HUDEP-2 (cell line): ENCODE measurements at regions not wholly inside any gene's neighbourhood (a gene's known extent, or its start where the extent isn't known, plus 50 kb on each side); places are given as distances from the start of the nearest gene placed in this dataset.

Experiments
- DNase-seq, 76 experiments: peaks; one replicate each; lab custom pipeline; 2025; ENCODE audit not compliant: unreplicated experiment in 76 of 76; lab: John Stamatoyannopoulos, UW

GRCh38 chr22:48588151-48588877 lies 1239.4 kb downstream of the BRD1 start:
- DNase-seq = no peak

DNA sequence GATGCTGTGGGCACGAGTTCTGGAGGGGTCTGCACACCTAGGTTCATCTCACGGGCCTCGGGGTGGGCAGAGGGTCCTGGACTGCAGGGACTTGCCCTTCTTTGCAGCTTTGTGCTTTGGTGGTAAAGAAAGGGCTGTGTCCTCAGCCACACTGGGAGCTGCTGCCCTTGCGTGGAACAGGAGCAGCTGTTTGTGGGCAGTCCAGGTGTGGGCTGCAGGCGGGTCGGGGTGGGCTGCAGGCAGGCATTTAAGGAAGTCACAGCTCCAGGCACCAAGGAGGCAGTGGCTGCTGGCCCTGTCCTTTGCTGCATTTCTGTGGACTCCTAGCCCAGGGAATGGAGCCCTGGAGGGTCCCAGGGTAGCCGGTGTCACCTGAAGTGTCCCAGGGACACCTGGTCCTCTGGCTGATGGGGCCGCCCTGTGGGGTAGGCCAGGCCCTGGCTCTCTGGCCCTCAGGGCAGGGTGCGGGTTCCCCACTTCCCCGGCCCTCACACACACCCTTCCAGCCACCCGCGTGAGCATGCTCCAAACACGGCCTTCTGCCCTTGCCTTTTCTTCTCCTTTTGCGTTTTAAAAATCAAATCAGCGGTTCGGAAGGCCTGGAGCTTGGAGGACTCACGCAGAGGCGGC lies 1240.3 kb downstream of the BRD1 start:
- DNase-seq = no peak

GRCh38 chr22:48586799-48587185 lies 1240.9 kb downstream of the BRD1 start:
- no peak for DNase-seq

DNA sequence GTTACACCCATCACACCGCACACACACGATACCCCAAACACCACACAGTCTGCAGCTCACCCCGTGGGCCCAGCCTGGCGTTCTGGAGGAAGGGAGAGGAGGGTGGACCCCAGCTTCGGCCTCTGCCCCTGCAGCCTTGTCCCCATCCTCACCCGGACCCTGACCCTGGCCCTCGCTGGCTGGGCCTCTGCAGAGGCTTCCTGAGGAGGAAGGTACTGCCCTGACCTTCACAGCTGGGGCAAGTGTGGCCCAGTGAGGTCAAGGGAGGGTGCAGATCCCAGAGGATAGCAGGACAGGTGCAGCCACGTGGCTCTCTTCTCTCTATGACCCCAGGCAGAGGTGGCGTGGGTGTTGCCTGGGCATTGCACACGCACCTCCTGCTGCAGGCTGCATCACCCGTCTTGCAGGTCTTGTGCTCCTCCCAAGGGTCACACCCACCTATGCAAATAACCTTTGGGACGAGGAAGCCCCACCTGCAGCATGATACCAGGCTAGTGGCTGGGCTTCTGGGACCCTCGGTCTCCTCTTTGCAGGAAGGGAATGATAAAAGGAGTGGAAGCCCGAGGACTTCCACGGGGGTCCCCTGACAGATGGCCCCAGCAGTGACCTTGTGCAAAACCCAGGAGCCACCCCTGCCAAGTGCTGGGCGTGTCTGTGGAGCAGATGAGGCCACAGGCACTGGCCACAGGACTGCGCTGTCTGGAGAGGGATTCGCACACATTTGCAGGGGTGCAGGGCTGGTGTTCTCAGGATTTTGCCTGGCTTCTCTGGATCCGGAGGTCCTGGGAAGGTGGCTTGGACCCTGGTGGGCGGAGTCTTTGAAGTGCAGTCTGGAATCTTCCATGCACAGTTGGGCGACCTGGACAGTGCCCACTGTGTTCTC lies 1241.5 kb downstream of the BRD1 start:
- no peak for DNase-seq

GRCh38 chr22:48584170-48584569 lies 1243.5 kb downstream of the BRD1 start:
- DNase-seq = no peak

- no peak for DNase-seq
Measured at GRCh38 chr22:48581796-48582469, 1245.7 kb downstream of the BRD1 start.

DNA sequence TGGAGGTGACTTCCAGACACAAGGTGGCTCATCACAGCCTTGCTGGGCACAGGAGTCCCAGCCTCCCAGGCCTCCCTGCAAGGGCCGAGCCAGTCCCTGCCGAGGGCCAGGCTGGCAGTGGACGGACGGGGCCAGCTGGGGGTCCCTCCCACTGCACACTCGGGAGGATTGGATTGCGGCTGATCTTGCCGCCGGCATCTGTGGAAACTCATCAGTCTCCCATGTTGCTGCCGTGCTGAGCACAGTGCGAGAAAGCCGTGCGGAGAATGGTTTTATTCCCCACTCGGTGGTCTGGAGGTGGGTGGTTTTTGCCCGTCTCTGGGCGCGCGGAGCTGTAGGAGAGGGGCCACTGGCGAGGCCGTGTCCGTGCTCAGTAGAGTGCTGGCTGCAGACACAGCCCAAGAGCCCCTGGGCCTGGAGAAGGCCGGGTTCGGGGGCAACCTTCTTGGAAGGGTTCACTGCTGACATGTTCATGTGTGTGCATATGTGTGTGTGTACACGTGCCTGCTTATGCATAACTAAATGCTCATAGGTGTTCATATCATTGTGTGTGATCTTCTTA lies 1246.4 kb downstream of the BRD1 start:
- no peak for DNase-seq

DNA sequence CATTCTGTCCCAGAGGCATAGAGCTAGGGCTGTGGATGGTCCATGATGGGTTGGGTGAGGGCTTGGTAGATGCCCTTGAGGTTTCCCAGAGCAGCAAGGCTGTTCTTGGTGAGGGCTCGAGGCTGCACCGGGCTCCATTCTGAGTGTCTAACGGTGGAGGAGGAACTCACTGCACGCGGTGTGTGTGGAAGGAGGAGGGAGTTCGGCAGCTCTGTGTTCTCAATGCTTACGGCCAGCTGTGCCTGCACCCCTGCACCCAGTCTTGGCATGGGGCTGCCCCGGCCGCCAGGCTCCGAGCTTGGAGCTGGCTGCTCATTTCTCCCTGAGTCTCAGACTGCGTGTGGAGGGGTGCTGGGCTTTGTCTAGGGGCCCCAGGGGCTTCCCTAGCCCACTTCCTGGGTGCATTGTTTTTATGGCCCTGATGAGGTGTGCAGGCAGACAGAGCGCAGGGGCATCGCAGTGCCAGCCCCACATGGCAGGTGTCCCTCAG lies 1247.1 kb downstream of the BRD1 start:
- no peak for DNase-seq

GRCh38 chr22:48579928-48580309 lies 1247.8 kb downstream of the BRD1 start:
- no peak for DNase-seq

GRCh38 chr22:48579043-48579927 lies 1248.4 kb downstream of the BRD1 start:
- no peak for DNase-seq

GRCh38 chr22:48578138-48579042 lies 1249.3 kb downstream of the BRD1 start:
- no peak for DNase-seq

DNA sequence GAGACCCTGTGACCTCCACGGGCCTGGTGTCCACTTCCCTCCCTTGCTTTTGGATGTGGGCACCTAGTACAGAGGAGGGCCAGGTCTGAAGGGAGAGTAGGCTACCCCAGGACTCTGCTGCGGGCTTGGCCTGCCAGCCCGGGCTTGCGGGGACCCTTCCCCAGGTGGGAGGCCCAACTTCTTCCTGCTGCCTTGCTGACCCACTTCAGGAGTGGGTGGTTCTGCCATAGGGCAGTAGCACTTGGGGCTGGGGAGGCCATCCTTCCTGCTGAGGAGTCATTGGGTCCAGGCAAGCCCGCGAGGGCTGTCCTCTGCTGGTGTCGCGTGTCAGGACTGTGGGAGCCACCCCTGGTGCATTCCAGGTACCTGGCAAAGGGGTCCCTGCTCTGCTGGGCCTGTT lies 1250.0 kb downstream of the BRD1 start:
- DNase-seq = no peak

DNA sequence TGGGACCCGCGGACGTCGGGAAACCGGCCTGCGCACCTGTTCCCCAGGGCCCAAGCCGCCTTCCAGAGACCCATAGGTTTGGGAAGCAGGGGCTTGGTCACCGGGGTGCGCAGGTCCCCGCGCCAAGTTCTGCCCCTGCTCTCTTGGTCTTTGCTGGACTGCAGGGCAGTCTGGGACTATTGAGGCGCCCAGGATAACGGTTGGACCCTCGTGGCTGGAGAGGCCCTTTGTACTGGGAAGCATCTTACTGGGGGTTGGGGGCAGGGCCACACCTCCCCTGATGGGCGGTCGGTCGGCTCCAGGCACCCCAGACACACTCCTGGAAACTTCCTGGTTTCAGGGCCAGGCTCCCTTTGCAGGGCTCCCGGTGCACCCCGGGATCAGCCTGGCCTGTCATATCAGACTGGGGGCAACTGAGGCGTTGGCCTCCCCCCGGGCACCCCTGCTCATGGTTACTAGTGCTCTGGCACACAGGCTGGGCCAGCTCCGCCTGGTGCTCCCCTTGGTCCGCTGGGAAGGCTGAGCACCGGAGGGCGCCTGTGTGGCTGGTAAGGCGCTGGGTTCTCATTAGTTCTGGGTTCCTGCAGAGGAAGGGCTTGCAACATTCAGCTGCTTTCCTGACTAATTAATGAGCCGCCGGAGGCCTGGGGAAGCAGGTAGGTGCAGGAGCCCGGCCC lies 1250.5 kb downstream of the BRD1 start:
- DNase-seq = no peak

DNA sequence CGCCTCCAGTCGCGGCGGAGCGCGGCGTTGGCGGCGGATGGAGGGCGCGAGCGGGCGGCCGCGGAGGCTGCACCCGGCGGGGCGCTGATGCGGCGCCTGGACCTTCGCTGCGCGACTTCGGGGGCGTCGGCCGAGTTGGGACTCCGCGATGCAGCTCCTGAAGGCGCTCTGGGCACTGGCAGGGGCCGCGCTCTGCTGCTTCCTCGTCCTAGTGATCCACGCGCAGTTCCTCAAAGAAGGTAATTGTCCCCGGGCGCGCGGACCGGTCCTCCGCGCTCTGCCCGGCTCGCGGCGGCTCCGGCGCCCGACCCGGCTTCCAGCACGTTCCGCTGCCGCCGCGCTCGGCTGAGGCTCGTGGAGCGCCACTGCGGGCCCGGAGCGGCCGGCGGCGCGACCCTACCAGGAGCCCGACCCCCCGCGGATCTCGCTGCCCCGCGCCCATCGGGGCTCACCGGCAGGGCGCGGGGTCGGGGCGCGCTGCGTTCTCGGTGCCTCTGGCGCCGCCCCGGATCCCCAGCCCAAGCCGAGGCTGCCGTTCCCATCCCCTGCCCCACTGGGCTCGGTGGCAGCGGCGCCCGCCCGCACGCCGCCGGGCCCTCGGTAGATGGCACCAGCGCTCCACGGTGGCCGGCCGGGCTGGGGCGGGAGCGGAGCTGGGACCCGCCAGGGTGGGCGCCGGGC lies 1251.2 kb downstream of the BRD1 start:
- no peak for DNase-seq

DNA sequence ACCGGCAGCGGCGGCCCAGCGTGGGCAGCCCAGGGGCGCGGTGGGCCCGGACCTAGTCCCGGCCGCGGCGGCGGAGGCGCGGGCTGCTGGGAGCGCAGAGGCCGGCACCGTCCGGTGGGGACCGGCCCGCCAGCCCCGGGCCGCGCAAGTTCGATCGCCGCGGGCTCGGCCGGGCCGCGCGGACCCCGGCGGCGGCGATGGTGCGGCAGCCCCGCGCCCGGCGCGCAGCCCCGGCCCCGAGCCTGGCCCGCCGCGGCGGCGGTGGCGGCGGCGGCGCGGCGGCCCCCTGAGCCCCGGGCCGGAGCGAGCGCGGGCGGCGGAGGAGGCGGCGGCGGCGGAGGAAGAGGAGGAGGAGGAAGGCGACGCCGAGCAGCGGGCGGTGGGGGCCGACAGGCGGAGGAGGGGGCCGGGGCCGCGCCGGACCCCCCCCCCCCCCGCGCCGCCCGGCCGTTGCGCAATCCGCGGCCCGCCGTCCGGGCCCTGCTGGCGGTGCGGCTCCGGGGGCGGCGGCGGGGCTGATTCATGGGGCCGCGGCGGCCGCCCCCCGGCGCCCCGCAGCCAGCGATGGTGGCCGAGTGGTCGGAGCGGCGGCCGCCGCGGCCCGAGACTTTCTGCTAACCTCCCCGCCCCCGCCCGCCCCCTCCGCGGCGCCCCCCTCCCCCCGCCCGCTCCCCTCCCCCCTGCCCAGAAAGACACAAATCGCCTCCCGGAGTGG lies 1251.9 kb downstream of the BRD1 start:
- DNase-seq = no peak

DNA sequence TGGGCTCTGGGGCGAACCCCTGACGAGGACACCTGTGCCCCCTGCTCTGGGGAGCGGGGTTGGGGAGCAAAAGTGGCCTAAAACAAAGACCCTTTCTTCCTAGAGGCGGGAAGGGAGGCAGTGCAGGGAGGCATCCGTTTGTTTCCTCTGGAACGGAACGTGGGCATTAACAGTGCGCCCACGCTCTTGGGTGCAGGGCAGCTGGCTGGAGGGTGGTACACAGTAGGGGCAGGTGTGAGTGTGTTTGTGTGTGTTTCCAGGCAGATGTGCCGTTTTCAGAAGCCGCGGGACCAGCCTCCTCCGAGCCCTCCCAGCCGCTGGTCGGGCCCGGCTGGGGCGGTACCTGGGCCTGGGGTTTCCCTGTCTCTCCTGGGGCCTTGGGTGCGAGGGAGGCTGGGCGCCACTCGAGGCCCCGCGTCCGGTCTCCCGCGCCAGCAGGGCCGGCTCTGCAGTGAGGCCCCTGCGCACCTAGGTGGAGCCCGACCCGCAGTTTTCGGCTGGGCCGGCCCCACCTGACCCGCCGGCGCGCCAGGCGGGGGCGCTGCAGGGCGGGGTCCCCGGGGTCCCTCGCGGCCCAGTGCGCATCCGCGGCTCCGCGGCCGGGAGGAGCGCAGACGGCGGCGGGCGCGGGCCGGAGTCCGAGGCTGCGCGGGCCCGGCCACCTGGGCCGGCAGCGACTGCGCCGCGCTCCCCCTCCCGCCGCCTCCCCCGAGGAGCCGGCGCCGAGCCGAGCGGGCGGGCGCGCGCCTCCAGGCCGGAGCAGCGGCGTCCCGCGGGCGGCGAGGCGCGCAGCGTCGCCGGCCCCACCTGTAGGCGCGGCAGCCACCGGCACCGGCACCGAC lies 1252.7 kb downstream of the BRD1 start:
- peak in 6 of 76 experiments; percentile 6 to 34 (median 12) for DNase-seq
